ENCODE measurements at regions not wholly inside any gene's neighbourhood (a gene's known extent, or its start where the extent isn't known, plus 50 kb on each side); places are given as distances from the start of the nearest gene placed in this dataset.

- no peak for DNase-seq
Measured at GRCh38 chr19:31718898-31719297, 369.7 kb upstream of the TSHZ3 start.

- DNase-seq, result no peak
Measured at GRCh38 chr19:31723101-31723500, 373.9 kb upstream of the TSHZ3 start.

GRCh38 chr19:31725051-31725450, 375.8 kb upstream of the TSHZ3 start:
- DNase-seq, result no peak

- DNase-seq, result no peak
Measured at GRCh38 chr19:31727536-31727935, 378.3 kb upstream of the TSHZ3 start.

- no peak for DNase-seq
Measured at GRCh38 chr19:31730270-31730669, 381.0 kb upstream of the TSHZ3 start.

GRCh38 chr19:31733591-31733990, 384.4 kb upstream of the TSHZ3 start:
- no peak for DNase-seq

GRCh38 chr19:31742249-31742648, 393.0 kb upstream of the TSHZ3 start:
- no peak for DNase-seq

- no peak for DNase-seq
Measured at GRCh38 chr19:31745731-31746130, 396.5 kb upstream of the TSHZ3 start.

GRCh38 chr19:31749231-31749630, 400.0 kb upstream of the TSHZ3 start:
- DNase-seq, result no peak

GRCh38 chr19:31759359-31759758, 410.1 kb upstream of the TSHZ3 start:
- no peak for DNase-seq

- DNase-seq, result no peak
Measured at GRCh38 chr19:31761281-31761913, 412.2 kb upstream of the TSHZ3 start.

- DNase-seq, result no peak
Measured at GRCh38 chr19:31770223-31770622, 421.0 kb upstream of the TSHZ3 start.

- no peak for DNase-seq
Measured at GRCh38 chr19:31772915-31773314, 423.7 kb upstream of the TSHZ3 start.

GRCh38 chr19:31781542-31781941, 432.3 kb upstream of the TSHZ3 start:
- no peak for DNase-seq

GRCh38 chr19:31783592-31783991, 434.4 kb upstream of the TSHZ3 start:
- DNase-seq, result no peak

- DNase-seq, result no peak
Measured at GRCh38 chr19:31784671-31785101, 435.4 kb upstream of the TSHZ3 start.

- no peak for DNase-seq
Measured at GRCh38 chr19:31801611-31802010, 452.4 kb upstream of the TSHZ3 start.

GRCh38 chr19:31803835-31804446, 454.7 kb upstream of the TSHZ3 start:
- no peak for DNase-seq

GRCh38 chr19:31804668-31805067, 455.4 kb upstream of the TSHZ3 start:
- no peak for DNase-seq

GRCh38 chr19:31810536-31811109, 461.4 kb upstream of the TSHZ3 start:
- DNase-seq, result no peak

GRCh38 chr19:31817971-31818797, 468.9 kb upstream of the TSHZ3 start:
- DNase-seq, result no peak

GRCh38 chr19:31818798-31819105, 469.5 kb upstream of the TSHZ3 start:
- DNase-seq, result no peak

- no peak for DNase-seq
Measured at GRCh38 chr19:31819837-31820236, 470.6 kb upstream of the TSHZ3 start.

GRCh38 chr19:31821346-31821745, 472.1 kb upstream of the TSHZ3 start:
- DNase-seq, result no peak
